H1 (cell line): ENCODE measurements at regions not wholly inside any gene's neighbourhood (a gene's known extent, or its start where the extent isn't known, plus 50 kb on each side); places are given as distances from the start of the nearest gene placed in this dataset.

Experiments used
- CTBP2 ChIP-seq: IDR thresholded peaks from 2 replicates; pipeline ENCODE4 v1.7.0; 2011; ENCODE audit warnings: borderline replicate concordance, mild to moderate bottlenecking, moderate library complexity, mixed read lengths, low read length; ENCODE audit not compliant: insufficient read depth, insufficient read length
- KDM4A ChIP-seq: IDR thresholded peaks from one replicate; pipeline ENCODE4 v1.7.1; 2012; ENCODE audit warnings: low read depth, mild to moderate bottlenecking, moderate library complexity, low read length, inconsistent platforms; ENCODE audit not compliant: severe bottlenecking
- SIX5 ChIP-seq: IDR thresholded peaks from 2 replicates; pipeline ENCODE4 v1.6.1; 2011; ENCODE audit warnings: mild to moderate bottlenecking, low read depth, low read length
- SP4 ChIP-seq: IDR thresholded peaks from 2 replicates; pipeline ENCODE4 v1.6.1; 2012; ENCODE audit warnings: low read length, inconsistent platforms
- TAF7 ChIP-seq: optimal IDR thresholded peaks from 2 replicates; pipeline ENCODE3; 2011; ENCODE audit warnings: low read depth, mild to moderate bottlenecking, inconsistent platforms, low read length, moderate library complexity, borderline replicate concordance
- TF ChIP-seq, protein P1 (sequence below): fragments of 300-600 bp; sonication (generic); IDR thresholded peaks from 2 replicates; pipeline ENCODE4 v1.7.1; 2012; ENCODE audit warnings: low read length, moderate library complexity, mild to moderate bottlenecking, inconsistent platforms; ENCODE audit not compliant: insufficient replicate concordance

DNA sequence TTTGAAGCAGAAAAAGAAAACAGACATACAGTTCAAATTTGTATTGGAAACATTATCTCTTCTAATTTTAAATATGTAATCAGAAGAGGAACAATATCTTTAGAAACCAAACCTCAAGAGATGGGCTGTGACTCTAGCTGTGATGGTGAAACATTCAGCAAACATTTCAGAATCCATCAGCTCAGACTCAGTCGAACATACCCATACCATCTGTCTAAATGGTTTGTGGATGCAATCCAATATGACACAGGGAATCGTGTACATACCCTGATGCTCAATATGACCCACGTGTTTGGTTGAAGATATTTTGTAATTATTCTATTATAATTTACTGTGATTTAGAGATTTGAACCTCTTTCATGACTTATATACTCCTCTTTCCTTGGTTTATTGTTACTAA is 665.2 kb upstream of the CDH8 start (continued):
- TF ChIP-seq, protein P1, sequence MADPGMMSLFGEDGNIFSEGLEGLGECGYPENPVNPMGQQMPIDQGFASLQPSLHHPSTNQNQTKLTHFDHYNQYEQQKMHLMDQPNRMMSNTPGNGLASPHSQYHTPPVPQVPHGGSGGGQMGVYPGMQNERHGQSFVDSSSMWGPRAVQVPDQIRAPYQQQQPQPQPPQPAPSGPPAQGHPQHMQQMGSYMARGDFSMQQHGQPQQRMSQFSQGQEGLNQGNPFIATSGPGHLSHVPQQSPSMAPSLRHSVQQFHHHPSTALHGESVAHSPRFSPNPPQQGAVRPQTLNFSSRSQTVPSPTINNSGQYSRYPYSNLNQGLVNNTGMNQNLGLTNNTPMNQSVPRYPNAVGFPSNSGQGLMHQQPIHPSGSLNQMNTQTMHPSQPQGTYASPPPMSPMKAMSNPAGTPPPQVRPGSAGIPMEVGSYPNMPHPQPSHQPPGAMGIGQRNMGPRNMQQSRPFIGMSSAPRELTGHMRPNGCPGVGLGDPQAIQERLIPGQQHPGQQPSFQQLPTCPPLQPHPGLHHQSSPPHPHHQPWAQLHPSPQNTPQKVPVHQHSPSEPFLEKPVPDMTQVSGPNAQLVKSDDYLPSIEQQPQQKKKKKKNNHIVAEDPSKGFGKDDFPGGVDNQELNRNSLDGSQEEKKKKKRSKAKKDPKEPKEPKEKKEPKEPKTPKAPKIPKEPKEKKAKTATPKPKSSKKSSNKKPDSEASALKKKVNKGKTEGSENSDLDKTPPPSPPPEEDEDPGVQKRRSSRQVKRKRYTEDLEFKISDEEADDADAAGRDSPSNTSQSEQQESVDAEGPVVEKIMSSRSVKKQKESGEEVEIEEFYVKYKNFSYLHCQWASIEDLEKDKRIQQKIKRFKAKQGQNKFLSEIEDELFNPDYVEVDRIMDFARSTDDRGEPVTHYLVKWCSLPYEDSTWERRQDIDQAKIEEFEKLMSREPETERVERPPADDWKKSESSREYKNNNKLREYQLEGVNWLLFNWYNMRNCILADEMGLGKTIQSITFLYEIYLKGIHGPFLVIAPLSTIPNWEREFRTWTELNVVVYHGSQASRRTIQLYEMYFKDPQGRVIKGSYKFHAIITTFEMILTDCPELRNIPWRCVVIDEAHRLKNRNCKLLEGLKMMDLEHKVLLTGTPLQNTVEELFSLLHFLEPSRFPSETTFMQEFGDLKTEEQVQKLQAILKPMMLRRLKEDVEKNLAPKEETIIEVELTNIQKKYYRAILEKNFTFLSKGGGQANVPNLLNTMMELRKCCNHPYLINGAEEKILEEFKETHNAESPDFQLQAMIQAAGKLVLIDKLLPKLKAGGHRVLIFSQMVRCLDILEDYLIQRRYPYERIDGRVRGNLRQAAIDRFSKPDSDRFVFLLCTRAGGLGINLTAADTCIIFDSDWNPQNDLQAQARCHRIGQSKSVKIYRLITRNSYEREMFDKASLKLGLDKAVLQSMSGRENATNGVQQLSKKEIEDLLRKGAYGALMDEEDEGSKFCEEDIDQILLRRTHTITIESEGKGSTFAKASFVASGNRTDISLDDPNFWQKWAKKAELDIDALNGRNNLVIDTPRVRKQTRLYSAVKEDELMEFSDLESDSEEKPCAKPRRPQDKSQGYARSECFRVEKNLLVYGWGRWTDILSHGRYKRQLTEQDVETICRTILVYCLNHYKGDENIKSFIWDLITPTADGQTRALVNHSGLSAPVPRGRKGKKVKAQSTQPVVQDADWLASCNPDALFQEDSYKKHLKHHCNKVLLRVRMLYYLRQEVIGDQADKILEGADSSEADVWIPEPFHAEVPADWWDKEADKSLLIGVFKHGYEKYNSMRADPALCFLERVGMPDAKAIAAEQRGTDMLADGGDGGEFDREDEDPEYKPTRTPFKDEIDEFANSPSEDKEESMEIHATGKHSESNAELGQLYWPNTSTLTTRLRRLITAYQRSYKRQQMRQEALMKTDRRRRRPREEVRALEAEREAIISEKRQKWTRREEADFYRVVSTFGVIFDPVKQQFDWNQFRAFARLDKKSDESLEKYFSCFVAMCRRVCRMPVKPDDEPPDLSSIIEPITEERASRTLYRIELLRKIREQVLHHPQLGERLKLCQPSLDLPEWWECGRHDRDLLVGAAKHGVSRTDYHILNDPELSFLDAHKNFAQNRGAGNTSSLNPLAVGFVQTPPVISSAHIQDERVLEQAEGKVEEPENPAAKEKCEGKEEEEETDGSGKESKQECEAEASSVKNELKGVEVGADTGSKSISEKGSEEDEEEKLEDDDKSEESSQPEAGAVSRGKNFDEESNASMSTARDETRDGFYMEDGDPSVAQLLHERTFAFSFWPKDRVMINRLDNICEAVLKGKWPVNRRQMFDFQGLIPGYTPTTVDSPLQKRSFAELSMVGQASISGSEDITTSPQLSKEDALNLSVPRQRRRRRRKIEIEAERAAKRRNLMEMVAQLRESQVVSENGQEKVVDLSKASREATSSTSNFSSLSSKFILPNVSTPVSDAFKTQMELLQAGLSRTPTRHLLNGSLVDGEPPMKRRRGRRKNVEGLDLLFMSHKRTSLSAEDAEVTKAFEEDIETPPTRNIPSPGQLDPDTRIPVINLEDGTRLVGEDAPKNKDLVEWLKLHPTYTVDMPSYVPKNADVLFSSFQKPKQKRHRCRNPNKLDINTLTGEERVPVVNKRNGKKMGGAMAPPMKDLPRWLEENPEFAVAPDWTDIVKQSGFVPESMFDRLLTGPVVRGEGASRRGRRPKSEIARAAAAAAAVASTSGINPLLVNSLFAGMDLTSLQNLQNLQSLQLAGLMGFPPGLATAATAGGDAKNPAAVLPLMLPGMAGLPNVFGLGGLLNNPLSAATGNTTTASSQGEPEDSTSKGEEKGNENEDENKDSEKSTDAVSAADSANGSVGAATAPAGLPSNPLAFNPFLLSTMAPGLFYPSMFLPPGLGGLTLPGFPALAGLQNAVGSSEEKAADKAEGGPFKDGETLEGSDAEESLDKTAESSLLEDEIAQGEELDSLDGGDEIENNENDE, result no peak
- no peak for TF ChIP-seq SIX5
- no peak for TF ChIP-seq SP4
- TF ChIP-seq KDM4A, result no peak
- no peak for TF ChIP-seq TAF7
- TF ChIP-seq CTBP2, result no peak
